Astrocyte of the spinal cord (primary cell): ENCODE measurements at regions not wholly inside any gene's neighbourhood (a gene's known extent, or its start where the extent isn't known, plus 50 kb on each side); places are given as distances from the start of the nearest gene placed in this dataset.
A peak's percentile ranks its signal among the peaks of the same experiment; 100 is the strongest.

Source experiments
- DNase-seq: peaks from one replicate; pipeline ENCODE4 v3.0.0; 2011; ENCODE audit warnings: low read depth, low spot score
- H3K4me3 ChIP-seq: 2 replicates; pipeline ENCODE4 v1.5.1; 2011; ENCODE audit warnings: low read depth, mild to moderate bottlenecking, low read length, moderate library complexity
- in situ Hi-C: cut with HindIII; loops from 2 replicates; pipeline ENCODE4 v1.10.0; 2017; ENCODE audit warnings: low sequenced_read_pairs
- TF ChIP-seq, protein P1 (sequence below): IDR thresholded peaks from 2 replicates; pipeline ENCODE4 v1.5.1; 2012; ENCODE audit warnings: low read depth, mild to moderate bottlenecking, low read length, inconsistent platforms

DNA sequence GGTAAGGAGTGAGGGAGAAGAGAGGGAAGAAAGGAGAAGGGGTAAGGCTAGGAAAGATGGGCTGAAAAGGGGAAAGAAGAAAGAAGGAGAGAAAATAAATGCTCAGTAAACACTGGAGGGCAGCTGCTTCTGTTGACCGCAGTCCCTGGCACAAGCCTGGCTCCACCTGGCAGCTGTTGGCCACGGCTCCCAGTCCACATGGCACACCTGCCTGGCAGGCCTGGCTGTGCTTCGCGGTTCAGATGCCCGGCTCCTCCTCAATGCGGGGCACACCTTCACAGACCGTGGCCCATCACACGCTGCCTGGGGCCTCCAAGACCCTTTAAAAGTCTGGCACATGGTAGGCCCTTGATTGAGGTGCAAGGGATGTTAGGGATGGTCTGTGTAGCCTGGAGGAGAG, 516.8 kb upstream of the PROK2 start:
- in situ Hi-C loops, result no loop called here
- TF ChIP-seq, protein P1, sequence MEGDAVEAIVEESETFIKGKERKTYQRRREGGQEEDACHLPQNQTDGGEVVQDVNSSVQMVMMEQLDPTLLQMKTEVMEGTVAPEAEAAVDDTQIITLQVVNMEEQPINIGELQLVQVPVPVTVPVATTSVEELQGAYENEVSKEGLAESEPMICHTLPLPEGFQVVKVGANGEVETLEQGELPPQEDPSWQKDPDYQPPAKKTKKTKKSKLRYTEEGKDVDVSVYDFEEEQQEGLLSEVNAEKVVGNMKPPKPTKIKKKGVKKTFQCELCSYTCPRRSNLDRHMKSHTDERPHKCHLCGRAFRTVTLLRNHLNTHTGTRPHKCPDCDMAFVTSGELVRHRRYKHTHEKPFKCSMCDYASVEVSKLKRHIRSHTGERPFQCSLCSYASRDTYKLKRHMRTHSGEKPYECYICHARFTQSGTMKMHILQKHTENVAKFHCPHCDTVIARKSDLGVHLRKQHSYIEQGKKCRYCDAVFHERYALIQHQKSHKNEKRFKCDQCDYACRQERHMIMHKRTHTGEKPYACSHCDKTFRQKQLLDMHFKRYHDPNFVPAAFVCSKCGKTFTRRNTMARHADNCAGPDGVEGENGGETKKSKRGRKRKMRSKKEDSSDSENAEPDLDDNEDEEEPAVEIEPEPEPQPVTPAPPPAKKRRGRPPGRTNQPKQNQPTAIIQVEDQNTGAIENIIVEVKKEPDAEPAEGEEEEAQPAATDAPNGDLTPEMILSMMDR, result no peak
- no peak for DNase-seq
- no peak overlapping the region for H3K4me3 ChIP-seq

DNA sequence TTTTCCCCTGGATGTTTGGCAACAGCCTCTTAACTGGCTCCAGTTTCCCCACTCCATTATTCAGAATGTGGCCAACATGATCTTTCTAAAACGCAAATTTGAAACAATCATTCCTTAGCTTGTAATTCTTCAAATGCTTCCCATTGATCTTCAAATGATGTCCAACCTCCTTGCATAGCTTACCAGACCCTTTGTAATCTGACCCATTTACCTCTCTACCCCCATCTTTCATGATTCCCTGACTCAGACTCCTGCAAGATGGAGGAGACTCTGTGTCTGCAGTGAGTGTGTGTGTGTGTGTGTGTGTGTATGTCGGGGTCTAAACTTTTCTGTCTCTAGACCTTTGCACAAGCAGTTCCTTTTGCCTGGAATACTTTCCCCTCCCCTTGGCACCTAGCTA, 515.7 kb upstream of the PROK2 start:
- no peak overlapping the region for H3K4me3 ChIP-seq
- TF ChIP-seq, protein P1, result no peak
- no peak for DNase-seq
- in situ Hi-C loops, result no loop called here

DNA sequence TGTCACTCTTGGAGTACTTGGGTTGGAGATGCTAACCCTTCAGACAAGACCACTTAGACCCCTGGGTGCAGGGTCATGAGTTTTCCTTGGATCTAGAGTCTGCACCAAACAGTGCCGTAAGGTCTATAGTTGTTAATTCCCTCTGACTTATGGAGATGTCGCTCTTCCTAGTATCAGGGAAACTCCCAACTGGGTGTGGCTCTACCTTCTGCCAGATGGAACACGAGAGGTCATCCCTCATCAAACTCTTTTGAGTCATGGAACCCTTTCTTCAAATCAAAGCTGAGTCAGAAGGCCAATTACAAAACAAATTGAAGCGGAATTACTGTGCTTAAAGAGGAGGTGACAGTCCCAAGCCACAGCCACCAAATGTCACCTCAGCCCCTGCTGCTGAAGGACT, 514.9 kb upstream of the PROK2 start:
- in situ Hi-C loops, result no loop called here
- TF ChIP-seq, protein P1, result no peak
- no peak for DNase-seq
- H3K4me3 ChIP-seq, result no peak overlapping the region

GRCh38 chr3:72299321-72299802, 514.4 kb upstream of the PROK2 start:
- in situ Hi-C loops, result no loop called here
- TF ChIP-seq, protein P1, result no peak
- DNase-seq, result peak; percentile 82
- no peak overlapping the region for H3K4me3 ChIP-seq

- TF ChIP-seq, protein P1, result no peak
- no peak for DNase-seq
- H3K4me3 ChIP-seq, result no peak overlapping the region
- in situ Hi-C loops, result no loop called here
Measured at GRCh38 chr3:72298201-72299152, 513.5 kb upstream of the PROK2 start.

- TF ChIP-seq, protein P1, result no peak
- DNase-seq, result no peak
- H3K4me3 ChIP-seq, result no peak overlapping the region
- in situ Hi-C loops, result no loop called here
Measured at GRCh38 chr3:72297481-72297880, 512.5 kb upstream of the PROK2 start.
